Stimulated activated CD4-positive, alpha-beta T cell treated with anti-CD3 and anti-CD28 coated beads, Interleukin-12 subunit alpha, Interleukin-12 subunit beta, amount 100 ng/mL, for 48 hours (primary cell): ENCODE measurements at regions not wholly inside any gene's neighbourhood (a gene's known extent, or its start where the extent isn't known, plus 50 kb on each side); places are given as distances from the start of the nearest gene placed in this dataset.

Source experiments
- DNase-seq, 3 donors: peaks; one replicate each; pipeline ENCODE4 v3.0.0-alpha.2; 2020; ENCODE audit warnings: low read depth in 2 of 3, low spot score in 1 of 3

DNA sequence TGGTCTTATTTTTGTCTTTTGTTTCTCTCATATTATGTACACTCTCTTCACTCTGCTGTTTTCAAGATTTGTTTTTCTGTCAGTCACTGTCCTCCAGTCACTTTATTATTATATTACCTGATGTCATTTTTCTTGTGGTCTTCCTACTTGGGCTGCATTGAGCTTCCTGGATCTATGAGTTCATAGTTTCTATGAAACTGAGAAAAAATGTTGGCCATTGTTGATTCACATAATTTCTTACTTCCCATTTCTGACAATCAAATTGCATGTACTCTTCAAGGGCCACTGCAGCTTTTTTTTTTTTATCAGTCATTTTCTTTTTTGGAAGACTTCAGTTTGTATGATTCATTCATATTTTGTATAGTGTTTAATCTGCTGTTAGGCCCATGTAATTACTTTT, 1180.6 kb upstream of the GBE1 start:
- no peak for DNase-seq

DNA sequence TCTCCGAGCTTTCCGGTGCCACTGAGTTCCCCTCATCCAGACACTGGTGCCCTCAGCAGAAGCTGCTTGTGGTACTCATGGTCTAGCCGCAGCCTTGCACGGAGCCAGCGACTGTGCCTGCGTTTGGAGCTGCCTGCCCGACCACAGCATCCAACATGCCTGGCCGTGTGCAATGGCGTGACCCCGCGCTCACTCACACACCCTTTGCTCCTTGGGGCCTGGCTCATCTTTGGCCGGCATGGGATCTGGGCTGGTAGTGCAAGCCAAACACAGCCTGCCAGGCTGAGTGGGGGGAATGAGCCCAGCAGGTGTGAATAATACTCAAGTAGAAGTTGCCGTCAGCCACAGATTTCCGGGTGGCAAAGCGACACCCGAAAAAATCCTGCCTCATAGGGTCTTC, 1178.7 kb upstream of the GBE1 start:
- no peak for DNase-seq

DNA sequence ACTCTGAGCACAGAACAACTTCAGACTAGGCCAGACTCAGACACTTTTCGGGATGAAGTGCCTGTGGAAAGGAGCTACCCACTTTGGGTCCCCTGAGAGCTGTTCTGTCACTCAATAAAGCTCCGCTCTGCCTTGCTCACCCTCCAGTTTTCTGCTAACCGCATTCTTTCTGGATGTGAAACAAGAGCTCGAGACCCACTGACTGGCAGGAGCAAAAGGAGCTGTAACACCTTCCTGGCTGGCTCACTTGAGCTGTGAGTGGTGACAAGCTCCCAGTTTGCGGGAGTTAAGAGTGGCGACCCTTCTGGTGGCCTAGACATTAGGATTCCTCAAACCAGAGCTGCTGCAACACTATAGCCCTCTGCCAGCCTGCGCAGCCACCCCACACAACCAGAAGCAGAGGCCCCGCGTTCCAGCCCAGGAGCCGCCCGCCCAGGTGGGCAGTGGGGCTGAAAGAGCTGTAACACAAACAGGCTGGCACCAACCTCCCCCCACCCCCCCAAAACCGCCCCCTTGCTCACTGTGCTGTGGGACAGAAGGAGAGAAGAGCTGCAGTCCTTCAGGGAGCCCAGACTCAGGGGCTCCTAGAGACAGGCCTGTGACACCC, 1178.1 kb upstream of the GBE1 start:
- DNase-seq, result no peak

DNA sequence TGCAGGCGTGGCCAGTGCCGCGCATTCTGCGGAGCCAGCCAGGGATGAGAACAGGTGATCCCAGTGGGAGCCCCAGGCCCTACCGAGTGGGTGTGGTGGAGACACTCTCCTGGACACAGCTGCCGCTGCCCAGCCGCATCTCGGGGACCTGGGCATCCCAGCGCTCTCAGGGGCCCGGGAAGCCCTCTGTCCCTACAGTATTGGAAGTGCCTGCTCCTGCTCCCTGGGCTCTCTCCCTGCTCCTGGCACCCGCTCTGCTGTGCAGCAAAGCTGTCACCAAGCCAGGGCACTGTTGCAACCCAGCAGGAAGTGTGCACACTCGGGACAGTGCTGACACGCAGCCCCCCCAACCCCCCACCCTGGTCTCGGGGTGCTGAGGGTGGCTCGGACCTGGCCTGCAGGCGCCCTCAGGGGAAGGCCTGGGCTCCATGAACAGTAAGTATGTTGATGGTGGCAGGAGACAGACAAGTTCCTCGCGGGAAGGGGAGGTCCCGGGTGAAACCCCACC, 1177.4 kb upstream of the GBE1 start:
- no peak for DNase-seq

DNA sequence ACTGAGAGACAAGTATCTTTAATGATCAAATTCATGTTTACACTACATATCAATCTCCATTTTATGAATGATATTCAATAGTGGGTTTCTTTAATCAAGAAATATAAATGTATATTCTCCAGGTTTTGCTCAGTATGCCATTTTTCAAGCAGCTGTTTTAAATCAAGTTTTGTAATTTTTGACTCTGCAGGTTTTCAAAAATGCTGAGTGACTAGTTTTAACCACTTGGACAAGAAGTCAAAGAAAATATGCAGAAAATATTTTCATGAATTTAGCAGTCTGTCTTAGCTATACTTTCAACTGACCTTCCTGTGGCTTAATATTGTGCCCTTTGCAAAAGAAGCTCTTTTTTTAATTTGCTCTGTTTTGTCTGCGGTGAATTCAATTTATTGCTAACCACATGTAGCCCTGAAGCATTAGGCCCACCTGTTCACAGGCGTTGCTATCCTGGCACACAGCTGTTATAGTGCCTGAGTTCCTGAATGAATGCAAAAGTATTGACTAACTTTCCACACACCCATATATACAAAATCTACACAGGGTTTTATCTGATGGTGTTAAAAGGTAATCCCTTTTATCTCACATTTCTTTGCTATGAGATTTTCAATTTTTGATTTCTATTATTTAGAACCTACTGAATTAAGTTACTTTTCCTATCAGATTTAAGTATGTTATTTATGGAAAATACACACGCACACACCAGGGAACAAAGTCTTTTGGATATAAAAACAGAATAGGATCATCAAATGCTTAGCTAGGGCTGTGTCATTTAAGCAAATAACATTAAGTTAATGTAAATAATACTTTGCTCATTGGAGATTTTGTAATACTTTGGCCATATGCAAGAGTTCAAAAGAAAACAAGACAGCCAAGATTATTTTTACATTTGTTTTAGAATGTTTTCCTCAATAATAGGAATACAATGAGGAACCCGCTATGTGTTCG, 1166.1 kb upstream of the GBE1 start:
- no peak for DNase-seq

DNA sequence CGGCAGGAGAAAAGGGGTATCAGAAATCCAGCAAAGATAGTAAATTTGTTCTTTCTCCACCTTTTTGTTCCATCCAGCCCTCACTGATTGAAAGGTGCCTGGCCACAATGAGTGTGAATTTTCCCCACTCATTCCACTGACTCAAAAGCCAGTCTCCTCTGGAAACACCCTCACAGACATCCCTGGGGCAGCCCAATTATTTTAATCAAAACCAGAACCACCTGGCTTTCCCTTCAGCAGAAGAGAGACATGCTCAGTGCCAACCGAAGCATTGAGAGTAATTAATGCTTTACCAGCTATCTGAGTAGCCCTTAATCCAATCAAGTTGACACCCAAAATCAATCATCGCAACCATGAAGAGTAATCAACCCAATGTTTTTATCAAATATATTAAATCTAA, 1129.6 kb upstream of the GBE1 start:
- no peak for DNase-seq

DNA sequence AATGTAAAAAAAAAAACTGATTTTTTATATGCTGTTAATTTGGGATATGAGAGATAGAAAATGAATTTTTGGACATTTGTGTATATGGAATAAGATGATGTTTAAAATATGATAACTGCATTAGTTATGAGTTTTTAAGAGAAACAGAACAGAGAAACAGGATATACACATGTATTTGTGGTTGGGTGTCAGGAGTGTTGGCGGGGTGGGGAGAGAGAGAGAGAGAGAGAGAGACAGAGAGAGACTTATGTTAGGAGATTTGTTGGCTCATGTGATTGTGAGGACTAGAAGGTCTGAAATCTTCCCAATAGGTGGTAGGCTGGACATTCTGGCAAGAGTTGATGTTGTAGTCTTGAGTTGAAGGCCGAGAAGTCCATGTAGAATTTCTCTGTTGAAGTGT, 1121.6 kb upstream of the GBE1 start:
- DNase-seq, result no peak

DNA sequence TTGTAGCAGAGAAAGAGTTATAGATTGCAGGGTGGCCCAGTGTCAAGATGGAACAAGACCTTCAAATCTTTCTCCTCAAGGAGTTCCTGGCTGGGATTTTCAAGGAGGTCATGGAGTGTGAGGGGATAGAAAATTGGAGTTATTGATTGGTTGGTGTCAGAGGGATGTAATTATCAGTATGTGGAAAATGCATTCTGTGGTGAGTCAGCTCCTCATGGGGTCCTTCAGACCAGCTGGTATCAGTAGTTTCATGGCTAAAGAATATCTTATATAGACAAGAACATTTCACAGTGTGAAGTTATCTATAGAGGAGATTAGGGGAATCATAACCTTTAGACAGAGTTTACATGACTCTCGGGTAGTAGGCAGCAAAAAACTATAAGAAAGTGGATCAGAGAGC, 1114.0 kb upstream of the GBE1 start:
- DNase-seq, result no peak

DNA sequence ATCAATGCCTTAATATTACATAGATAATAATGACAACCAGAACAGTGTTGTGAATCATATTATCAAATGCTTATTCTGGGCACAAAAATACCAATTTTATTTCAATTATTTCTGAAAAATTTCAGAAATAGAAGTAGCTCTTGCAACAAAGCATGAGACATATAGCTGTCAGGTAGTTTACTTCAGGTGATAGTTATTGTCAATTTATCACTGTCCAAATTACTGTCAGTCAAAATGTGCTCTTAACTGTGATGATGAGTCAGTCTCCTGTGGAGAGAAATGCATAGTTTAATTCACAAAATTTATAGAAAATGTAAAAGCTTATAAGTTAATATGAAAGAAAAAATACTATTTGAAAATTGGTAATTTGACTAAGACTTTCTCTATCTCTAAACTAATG, 1078.4 kb upstream of the GBE1 start:
- no peak for DNase-seq

DNA sequence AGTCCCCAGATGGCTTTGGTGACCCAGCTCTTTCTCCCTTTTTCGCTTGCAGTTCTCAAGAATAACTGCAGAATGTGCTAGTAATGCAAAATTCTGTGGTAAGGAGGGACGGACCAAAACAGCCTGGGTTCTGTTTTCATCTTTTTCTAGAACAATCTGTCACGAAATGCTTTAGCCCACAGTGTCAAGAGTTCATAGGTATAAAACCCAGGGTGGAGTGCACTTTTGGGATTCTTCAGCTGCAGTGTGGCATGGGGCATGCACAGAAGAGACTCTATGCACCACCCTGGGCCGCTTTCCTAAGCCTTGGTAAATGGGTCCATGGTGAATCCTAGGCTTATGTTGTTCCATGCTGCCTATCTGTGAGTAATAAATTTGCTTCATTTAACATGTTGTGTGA, 1072.7 kb upstream of the GBE1 start:
- no peak for DNase-seq

DNA sequence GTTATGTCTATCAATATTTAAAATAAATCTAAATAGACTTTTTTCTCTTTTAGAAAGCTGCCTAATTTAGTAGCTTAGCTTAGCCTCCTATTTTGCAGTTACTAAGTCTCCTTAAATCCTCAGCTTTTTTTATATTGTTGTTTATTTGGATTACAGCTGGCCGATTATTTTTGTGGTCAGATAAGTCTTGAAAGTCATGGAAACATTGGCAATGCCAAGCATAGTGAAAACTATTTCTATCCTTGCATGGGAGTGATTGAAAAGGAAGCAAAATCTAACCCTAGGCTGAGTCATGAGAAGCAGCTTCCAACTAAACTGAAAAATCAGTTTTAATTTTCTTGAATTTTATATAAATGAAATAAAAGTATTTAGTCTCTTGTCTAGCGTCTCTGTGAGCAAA, 1063.0 kb upstream of the GBE1 start:
- no peak for DNase-seq

DNA sequence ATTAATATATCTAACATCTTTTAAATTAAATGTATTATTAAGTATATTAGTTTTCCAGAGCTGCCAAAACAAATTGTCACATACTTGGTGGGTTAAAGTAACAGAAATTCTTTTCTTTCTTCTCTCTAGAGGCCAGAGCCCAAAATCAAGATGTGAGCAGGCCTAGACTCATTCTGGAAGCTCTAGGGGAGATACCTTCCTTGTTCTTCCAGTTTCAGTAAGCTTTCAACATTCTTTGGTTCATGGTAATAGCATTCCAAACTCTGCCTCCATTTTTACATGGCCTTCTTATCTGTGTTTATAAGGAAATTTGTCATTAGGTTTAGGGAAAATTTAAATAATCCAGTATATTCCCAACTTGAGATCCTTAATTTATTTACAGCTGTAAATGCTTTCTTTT, 1054.6 kb upstream of the GBE1 start:
- no peak for DNase-seq

DNA sequence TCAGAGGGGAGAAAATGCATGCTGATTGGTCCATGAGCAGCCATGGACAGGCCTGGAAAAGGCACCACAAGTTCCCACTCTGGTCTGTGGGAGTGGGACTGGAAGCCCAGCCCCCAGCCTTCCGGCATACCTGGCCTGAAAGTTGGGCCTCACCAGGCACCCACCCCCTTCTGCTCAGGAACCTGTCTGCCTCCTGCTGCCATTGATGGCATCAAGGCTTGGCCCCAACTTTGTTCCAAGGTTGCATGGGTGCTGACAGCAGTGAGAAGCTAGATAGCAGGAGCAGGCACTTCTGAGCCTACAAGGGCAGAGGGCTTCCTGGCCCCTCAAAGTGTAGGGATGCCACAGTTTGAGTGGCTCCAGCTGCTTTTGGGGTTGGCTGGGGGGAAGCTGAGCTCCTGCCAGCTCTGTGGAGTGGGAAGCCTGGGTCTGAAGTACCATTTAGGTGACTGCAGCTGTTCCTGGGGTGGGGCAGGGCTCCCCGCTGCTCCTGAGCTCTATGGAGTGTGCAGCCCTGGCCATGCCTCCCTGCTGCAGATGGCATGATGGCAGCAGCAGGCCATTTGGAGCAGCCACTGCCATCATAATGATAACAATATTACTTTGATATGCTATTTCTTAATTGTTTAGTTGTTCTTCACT, 1054.1 kb upstream of the GBE1 start:
- DNase-seq, result no peak

DNA sequence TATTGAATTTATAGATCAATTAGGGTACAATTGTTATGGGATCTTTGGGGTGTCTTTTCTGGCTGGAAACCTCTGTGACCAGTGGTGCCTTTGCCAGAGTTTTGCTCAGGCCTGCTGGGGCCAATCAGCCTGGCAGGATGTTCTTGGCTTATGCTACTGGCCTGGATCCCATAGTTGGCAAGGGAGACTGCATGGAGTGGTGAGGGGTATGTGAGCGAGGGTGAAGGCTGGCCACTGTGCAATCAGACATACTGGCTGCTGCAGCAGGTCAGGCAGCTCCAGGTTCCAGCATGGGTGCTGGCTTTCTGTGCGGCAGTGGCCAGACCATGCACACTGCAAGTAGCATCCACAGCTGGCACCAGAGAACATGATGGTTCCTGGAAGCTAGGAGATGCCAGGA, 1053.2 kb upstream of the GBE1 start:
- DNase-seq, result no peak

DNA sequence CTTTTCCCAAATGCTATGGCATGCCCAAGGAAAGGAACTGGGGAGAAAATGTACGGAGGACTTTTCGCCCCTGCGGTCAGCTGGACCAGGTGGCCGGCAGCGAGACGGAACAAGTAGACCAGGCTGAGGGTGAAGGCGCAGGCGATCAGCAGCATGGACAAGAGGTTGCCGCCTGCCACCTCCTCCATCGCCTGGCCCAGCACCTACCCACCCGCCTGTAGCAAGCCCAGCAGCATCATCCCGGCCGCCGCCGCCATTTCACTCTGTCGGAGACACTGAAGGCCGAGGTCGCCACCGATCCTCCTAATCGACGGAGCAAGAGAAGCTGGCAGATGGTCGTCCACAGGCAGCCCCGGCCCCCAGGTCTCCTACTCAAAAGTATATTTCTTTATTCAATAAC, 1046.3 kb upstream of the GBE1 start:
- no peak for DNase-seq

DNA sequence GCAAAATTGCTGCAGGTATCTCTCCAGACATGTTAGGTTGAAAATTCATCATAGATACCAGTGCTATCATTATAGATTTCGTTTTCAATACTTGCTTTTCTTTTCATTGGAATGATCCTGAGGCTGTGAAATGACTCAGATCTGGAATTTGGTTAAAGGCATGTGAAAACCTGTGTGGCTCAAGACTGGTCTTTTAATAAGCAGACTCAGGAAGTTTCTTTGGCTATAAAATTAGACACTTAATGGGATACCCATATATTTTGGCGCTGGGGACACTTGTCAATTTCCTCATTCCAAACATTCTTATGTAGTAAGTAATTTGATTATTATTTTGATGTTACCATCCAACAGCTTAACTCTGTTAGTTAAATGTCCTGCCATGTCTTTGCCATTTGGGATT, 1041.1 kb upstream of the GBE1 start:
- no peak for DNase-seq

DNA sequence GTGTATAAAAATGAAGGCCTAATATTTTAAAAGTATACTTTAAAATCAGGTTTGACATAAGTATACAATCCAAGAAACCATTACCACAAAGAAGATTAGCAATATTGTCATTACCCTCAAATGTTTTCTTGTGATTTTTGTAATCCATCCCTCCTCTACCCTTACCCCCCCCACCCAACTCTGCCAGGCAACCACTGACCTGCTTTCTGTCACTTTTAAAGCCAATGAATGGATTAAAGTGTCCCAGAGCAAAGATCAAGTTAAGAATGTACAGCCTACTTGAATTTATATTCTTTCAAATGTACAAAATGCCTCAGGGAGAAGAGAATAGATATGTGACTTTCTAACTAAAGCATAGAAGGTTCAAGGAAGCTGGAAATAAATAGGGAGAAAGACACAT, 1038.8 kb upstream of the GBE1 start:
- no peak for DNase-seq

DNA sequence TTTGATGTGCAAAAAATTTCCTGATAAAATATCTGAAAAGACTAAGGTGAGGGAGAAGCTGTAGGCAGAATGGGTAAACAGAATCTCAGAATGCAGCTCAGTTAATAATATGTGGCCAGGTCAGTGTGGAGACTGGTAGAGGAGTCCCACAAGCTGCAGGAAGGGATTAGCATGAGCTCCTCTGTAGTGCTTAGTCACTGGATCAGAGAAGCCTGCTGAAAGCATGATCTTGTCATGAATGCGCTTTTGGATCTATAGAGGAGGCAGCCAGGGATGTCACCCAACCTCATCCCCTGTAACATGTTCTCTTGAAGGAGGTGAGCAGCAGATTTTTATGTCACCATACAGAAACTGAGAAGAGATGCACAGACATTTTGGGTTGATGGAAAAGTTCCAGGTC, 1035.3 kb upstream of the GBE1 start:
- DNase-seq, result no peak

DNA sequence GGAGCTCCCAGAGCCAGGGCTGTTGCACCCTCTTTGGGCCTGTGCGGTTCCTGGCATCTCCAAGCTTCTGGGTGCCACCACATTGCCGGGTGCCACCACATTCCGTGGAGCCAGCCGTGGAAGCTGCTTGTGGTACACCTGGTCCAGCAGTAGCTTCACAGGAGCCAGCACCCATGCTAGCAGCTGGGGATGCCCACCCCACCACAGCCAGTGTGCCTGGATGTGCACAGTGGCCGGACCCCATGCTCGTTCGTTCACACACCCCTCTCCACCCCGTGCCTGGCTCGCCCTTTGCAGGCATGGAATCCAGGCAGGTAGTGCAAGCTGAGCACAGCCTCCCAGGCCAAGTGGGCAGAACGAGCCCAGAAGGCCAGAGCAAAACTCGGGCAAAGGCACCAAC, 1029.8 kb upstream of the GBE1 start:
- DNase-seq, result no peak

DNA sequence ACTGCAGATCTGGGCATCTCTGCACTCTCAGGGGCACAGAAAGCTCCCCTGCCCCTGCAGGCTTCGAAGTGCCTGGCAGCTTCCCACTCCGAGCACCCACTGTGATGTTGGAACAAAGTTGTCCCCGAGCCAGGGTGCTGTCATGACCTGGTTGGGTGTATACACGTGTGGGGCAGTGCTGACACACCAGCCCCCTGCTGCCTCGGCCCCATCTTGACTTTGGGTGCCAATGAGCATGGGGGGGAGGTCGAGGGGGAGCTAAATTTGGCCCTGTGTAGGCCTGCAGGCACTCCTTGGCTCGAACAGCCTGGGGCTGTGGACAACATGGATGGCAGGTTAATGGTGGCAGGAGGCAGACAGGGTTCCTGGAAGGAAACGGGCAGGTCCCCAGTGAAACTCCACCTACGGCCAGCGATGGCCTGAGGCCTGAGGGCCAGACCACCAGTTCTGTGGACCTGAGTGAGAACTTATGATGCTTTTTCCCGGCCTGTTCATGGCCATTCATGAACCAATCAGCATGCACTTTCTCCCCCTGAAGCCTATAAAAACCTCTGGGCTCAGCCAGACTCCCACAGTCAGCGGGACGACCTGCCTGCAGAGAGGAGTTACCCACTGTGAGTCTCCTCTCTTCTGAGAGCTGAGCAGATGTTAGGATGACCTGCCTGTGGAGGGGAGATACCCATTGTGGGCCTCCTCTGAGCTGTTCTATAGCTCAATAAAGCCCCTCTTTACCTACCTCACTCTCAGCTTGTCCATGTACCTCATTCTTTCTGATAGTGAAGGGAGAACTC, 1029.1 kb upstream of the GBE1 start:
- DNase-seq, result no peak

DNA sequence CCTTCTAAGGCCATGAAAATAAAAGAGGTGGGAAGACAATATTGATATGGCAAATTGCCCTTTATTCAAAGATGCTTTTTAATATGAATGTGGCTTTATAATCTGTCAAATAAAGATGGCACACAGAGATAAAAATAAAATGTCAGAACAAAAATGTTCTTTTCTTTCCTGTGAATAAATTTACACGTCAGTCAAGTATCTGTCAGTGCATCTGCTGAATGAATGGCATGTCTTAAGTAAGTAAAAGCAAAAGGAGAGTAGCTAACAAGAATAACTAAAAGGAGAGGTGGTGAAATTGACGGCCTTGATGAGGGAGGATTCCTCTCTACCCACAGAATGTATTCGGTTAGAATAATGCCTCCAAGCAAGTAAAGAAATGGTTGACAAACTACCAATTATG, 1021.7 kb upstream of the GBE1 start:
- DNase-seq, result no peak
